CD14-positive monocyte (primary cell): ENCODE measurements at regions not wholly inside any gene's neighbourhood (a gene's known extent, or its start where the extent isn't known, plus 50 kb on each side); places are given as distances from the start of the nearest gene placed in this dataset.

Experiments
- DNase-seq, 3 donors: peaks; one replicate each; pipeline ENCODE4 v3.0.0-alpha.2; 2011 to 2022
- H2AFZ ChIP-seq: 2 replicates; pipeline ENCODE4 v1.6.0; 2012; ENCODE audit warnings: mild to moderate bottlenecking, low read depth, low read length, inconsistent platforms; ENCODE audit not compliant: insufficient read depth, poor library complexity, severe bottlenecking
- H3K27ac ChIP-seq, 2 donors: 1 replicate in 1 of 2; 2 replicates in 1 of 2; pipeline ENCODE4 v1.5.1; 2012 to 2013; ENCODE audit warnings: low read length in 2 of 2, control low read depth in 1 of 2, inconsistent platforms in 1 of 2, low read depth in 1 of 2, mild to moderate bottlenecking in 1 of 2
- H3K27me3 ChIP-seq, 2 donors: one replicate each; pipeline versions ENCODE4 v1.6.0 to v1.6.1; 2011 to 2013; ENCODE audit warnings: low read length in 2 of 2; ENCODE audit not compliant: control insufficient read depth in 2 of 2, insufficient read depth in 2 of 2
- H3K36me3 ChIP-seq, 2 donors: replicated peaks in 1 of 2; 1 replicate in 1 of 2; 2 replicates in 1 of 2; pipeline versions ENCODE4 v1.5.1 to v1.6.1; 2012 to 2013; ENCODE audit warnings: low read length in 2 of 2, control low read depth in 1 of 2, inconsistent platforms in 1 of 2, mild to moderate bottlenecking in 1 of 2; ENCODE audit not compliant: insufficient read depth in 2 of 2, control insufficient read depth in 1 of 2
- H3K4me1 ChIP-seq, 2 donors: 1 replicate in 1 of 2; 2 replicates in 1 of 2; pipeline versions ENCODE4 v1.5.1 to v1.6.1; 2012 to 2013; ENCODE audit warnings: low read length in 2 of 2, control low read depth in 1 of 2, inconsistent platforms in 1 of 2, mild to moderate bottlenecking in 1 of 2, moderate library complexity in 1 of 2; ENCODE audit not compliant: insufficient read depth in 2 of 2, control insufficient read depth in 1 of 2
- H3K4me2 ChIP-seq: replicated peaks from 2 replicates; pipeline ENCODE3; 2012; ENCODE audit warnings: low read length, moderate library complexity, mild to moderate bottlenecking; ENCODE audit not compliant: poor library complexity, severe bottlenecking; ENCODE audit errors: extremely low read depth
- H3K4me3 ChIP-seq, 3 experiments: fragments of 200-600 bp in 1 of 3; sonication (generic) in 1 of 3; replicated peaks in 1 of 3; 1 replicate in 2 of 3; 2 replicates in 1 of 3; pipeline ENCODE4 v1.5.1; 2011 to 2013; ENCODE audit warnings: low read length in 3 of 3, mild to moderate bottlenecking in 3 of 3, control low read depth in 2 of 3, low read depth in 2 of 3, inconsistent platforms in 1 of 3, moderate library complexity in 1 of 3
- H3K79me2 ChIP-seq: 2 replicates; pipeline ENCODE4 v1.6.0; 2012; ENCODE audit warnings: mild to moderate bottlenecking, control low read depth, inconsistent platforms, low read length, moderate library complexity; ENCODE audit not compliant: insufficient read depth
- H3K9ac ChIP-seq: 2 replicates; pipeline ENCODE4 v1.6.0; 2017; ENCODE audit warnings: low read length, mild to moderate bottlenecking; ENCODE audit not compliant: insufficient read depth, poor library complexity, severe bottlenecking
- H3K9me3 ChIP-seq, 2 donors: replicated peaks in 1 of 2; 1 replicate in 1 of 2; 2 replicates in 1 of 2; pipeline versions ENCODE4 v1.5.1 to v1.6.1; 2012 to 2013; ENCODE audit warnings: low read length in 2 of 2, control low read depth in 1 of 2; ENCODE audit not compliant: control insufficient read depth in 1 of 2, insufficient read depth in 1 of 2
- H4K20me1 ChIP-seq: 2 replicates; pipeline ENCODE4 v1.6.0; 2012; ENCODE audit warnings: mild to moderate bottlenecking, low read length, control low read depth, moderate library complexity; ENCODE audit not compliant: insufficient read depth
- H3K27ac Mint-ChIP-seq, 7 donors: one replicate each; pipeline ENCODE4 v1.8.0; 2020; ENCODE audit warnings: mild to moderate bottlenecking in 7 of 7, mixed read lengths in 7 of 7, moderate library complexity in 6 of 7, inconsistent platforms in 2 of 7
- H3K27me3 Mint-ChIP-seq, 3 donors: one replicate each; pipeline ENCODE4 v1.8.0; 2021 to 2022; ENCODE audit warnings: low read depth in 3 of 3, mild to moderate bottlenecking in 3 of 3, mixed read lengths in 3 of 3, moderate library complexity in 3 of 3, inconsistent platforms in 1 of 3
- H3K36me3 Mint-ChIP-seq, 2 donors: one replicate each; pipeline ENCODE4 v1.8.0; 2020; ENCODE audit warnings: mixed read lengths in 2 of 2, inconsistent platforms in 1 of 2, mild to moderate bottlenecking in 1 of 2
- H3K4me1 Mint-ChIP-seq: one replicate; pipeline ENCODE4 v1.8.0; 2020; ENCODE audit warnings: mild to moderate bottlenecking, mixed read lengths
- H3K4me3 Mint-ChIP-seq, 2 donors: one replicate each; pipeline ENCODE4 v1.8.0; 2020; ENCODE audit warnings: mild to moderate bottlenecking in 2 of 2, mixed read lengths in 2 of 2, moderate library complexity in 1 of 2
- H3K9me3 Mint-ChIP-seq, 7 donors: one replicate each; pipeline ENCODE4 v1.8.0; 2020 to 2022; ENCODE audit warnings: mixed read lengths in 7 of 7, mild to moderate bottlenecking in 6 of 7, moderate library complexity in 6 of 7, inconsistent platforms in 2 of 7
- CTCF ChIP-seq: fragments of 200-600 bp; IDR thresholded peaks from one replicate; pipeline ENCODE4 v1.8.0; 2022; ENCODE audit warnings: antibody characterized with exemption, mild to moderate bottlenecking
- WGBS: methylation state at CpG from one replicate; pipeline ENCODE4 v1.1.5; 2013; ENCODE audit warnings: missing lambda C conversion rate; ENCODE audit not compliant: insufficient coverage; 5-methylcytosine and 5-hydroxymethylcytosine counted together
- intact Hi-C, 2 donors: fragments of 100-400 bp; cut with micrococcal nuclease; formaldehyde crosslinking; loops; one replicate each; pipeline versions ENCODE4 v1.15.0 to v1.15.1; 2023

- no peak overlapping the region for H3K9ac ChIP-seq
- 49% methylated on average over 4 of the region's 6 CpGs for WGBS
- H3K9me3 ChIP-seq = no peaks in the 10 kb centered on the region
- no peak overlapping the region for H3K4me2 ChIP-seq
- no peaks in the 10 kb centered on the region for H3K27me3 ChIP-seq
- H3K4me1 ChIP-seq = no peaks in the 10 kb centered on the region
- intact Hi-C loops = no loop called here
- H2AFZ ChIP-seq = no peak overlapping the region
- H3K27me3 Mint-ChIP-seq = peaks cover 0 to 3% (median 3%) of the 10 kb centered on the region in 3 donors
- H3K27ac Mint-ChIP-seq = no peak overlapping the region
- H3K36me3 ChIP-seq = no peaks in the 10 kb centered on the region
- H3K79me2 ChIP-seq = no peaks in the 10 kb centered on the region
- no peak for TF ChIP-seq CTCF
- H3K4me1 Mint-ChIP-seq = peaks cover 4% of the 10 kb centered on the region
- no peaks in the 10 kb centered on the region for H3K9me3 Mint-ChIP-seq
- H3K27ac ChIP-seq = no peak overlapping the region
- no peak overlapping the region for H3K4me3 ChIP-seq
- no peaks in the 10 kb centered on the region for H3K36me3 Mint-ChIP-seq
- DNase-seq = no peak
- no peaks in the 10 kb centered on the region for H4K20me1 ChIP-seq
- no peak overlapping the region for H3K4me3 Mint-ChIP-seq
Measured at GRCh38 chr2:16317211-16317830, 348.3 kb downstream of the CYRIA start.

- no peaks in the 10 kb centered on the region for H3K36me3 ChIP-seq
- DNase-seq = no peak
- no peak overlapping the region for H3K27ac Mint-ChIP-seq
Measured at GRCh38 chr2:16316456-16317210, 349.0 kb downstream of the CYRIA start.

More at GRCh38 chr2:16316456-16317210, 349.0 kb downstream of the CYRIA start:
- Histone ChIP-seq H3K9me3 (no peaks in the 10 kb centered on the region), H3K4me1 (no peaks in the 10 kb centered on the region), H3K27me3 (no peaks in the 10 kb centered on the region), H3K4me3 (no peak overlapping the region), H3K4me2 (no peak overlapping the region), H3K79me2 (no peaks in the 10 kb centered on the region), H4K20me1 (no peaks in the 10 kb centered on the region), H3K27ac (no peak overlapping the region), H2AFZ (no peak overlapping the region), H3K9ac (no peak overlapping the region)
- 85% methylated on average over 5 of the region's 16 CpGs for WGBS
- no peak for TF ChIP-seq CTCF
- H3K36me3 Mint-ChIP-seq = no peaks in the 10 kb centered on the region
- peaks cover 0 to 3% (median 3%) of the 10 kb centered on the region in 3 donors for H3K27me3 Mint-ChIP-seq
- no peaks in the 10 kb centered on the region for H3K9me3 Mint-ChIP-seq
- intact Hi-C loops = no loop called here
- no peak overlapping the region for H3K4me3 Mint-ChIP-seq
- H3K4me1 Mint-ChIP-seq = peaks cover 4% of the 10 kb centered on the region
